ENCODE measurements at regions not wholly inside any gene's neighbourhood (a gene's known extent, or its start where the extent isn't known, plus 50 kb on each side); places are given as distances from the start of the nearest gene placed in this dataset.

- H3K27me3 ChIP-seq (replicated peaks; ENCODE audit: insufficient read depth) = no peaks in the 10 kb centered on the region
- H3K27ac ChIP-seq = no peak overlapping the region
- H3K4me1 ChIP-seq (ENCODE audit: control insufficient read depth in 1 of 2, low read depth in 2 of 2) = peaks cover 14 to 21% of the 10 kb centered on the region in 2 donors
- no peaks in the 10 kb centered on the region for H3K9me3 ChIP-seq
- ATAC-seq (ENCODE audit: insufficient number of reproducible peaks, low FRiP score, low read depth) (no peak), DNase-seq (ENCODE audit: low spot score) (no peak)
- H3K4me3 ChIP-seq = no peak overlapping the region
- no peak for TF ChIP-seq CTCF (IDR thresholded peaks at IDR 0.05)
- H3K36me3 ChIP-seq = no peaks in the 10 kb centered on the region
These were observed 104.3 kb downstream of the DACT2 start for GRCh38 chr6:168215121-168215808.

DNA sequence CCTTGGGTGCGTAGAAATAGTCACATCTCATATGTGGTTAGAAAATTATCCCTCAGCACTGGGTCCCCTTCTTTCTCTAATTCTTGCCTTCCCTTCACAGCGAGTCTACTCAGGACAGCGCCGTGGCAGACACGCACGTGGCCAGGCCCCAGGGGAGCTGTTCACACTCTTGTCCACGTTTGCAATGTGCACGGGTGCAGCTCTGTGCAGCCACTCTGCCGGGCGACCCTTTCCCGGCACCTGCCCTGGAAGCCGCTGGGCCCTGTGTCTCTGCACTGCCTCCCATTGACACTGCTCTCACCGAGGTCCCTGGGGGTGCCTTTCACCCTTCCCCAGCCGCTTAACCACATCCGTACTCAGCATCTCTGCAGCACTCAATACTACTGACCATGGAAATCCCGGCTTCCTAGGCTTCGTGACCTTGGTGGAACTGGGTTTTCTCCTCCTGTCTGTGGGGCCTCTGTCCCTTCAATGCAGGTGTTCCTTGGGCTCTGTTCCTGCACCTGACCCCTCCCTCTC, 104.9 kb downstream of the DACT2 start:
- no peak for TF ChIP-seq CTCF (IDR thresholded peaks at IDR 0.05)
- no peaks in the 10 kb centered on the region for H3K36me3 ChIP-seq
- no peak for DNase-seq (ENCODE audit: low spot score)
- no peaks in the 10 kb centered on the region for H3K27me3 ChIP-seq (replicated peaks; ENCODE audit: insufficient read depth)
- no peak overlapping the region for H3K27ac ChIP-seq
- H3K4me3 ChIP-seq = no peak overlapping the region
- no peaks in the 10 kb centered on the region for H3K9me3 ChIP-seq
- ATAC-seq (ENCODE audit: insufficient number of reproducible peaks, low FRiP score, low read depth) = no peak
- peaks cover 12 to 19% of the 10 kb centered on the region in 2 donors for H3K4me1 ChIP-seq (ENCODE audit: control insufficient read depth in 1 of 2, low read depth in 2 of 2)

DNA sequence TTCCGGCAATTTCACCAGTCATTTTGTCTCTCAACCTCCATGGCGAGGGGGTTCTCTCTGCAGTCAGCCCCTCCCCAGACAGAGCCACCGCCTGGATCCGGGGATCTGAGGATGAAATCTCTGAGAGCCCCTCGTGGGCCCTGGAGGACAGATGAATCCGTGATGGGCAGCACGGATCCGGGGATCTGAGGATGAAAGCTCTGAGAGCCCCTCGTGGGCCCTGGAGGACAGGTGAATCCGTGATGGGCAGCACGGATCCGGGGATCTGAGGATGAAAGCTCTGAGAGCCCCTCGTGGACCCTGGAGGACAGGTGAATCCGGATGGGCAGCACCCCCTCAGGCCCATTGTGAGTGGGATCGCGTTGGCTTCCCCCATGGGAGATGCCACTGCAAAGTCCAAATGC, 106.5 kb downstream of the DACT2 start:
- H3K27ac ChIP-seq = no peak overlapping the region
- no peak overlapping the region for H3K4me3 ChIP-seq
- H3K36me3 ChIP-seq = no peaks in the 10 kb centered on the region
- peaks cover under 1 to 3% of the 10 kb centered on the region in 2 donors for H3K4me1 ChIP-seq (ENCODE audit: control insufficient read depth in 1 of 2, low read depth in 2 of 2)
- no peak for ATAC-seq (ENCODE audit: insufficient number of reproducible peaks, low FRiP score, low read depth)
- no peaks in the 10 kb centered on the region for H3K9me3 ChIP-seq
- no peak for TF ChIP-seq CTCF (IDR thresholded peaks at IDR 0.05)
- DNase-seq (ENCODE audit: low spot score) = no peak
- H3K27me3 ChIP-seq (replicated peaks; ENCODE audit: insufficient read depth) = no peaks in the 10 kb centered on the region

- Histone ChIP-seq H3K36me3 (no peaks in the 10 kb centered on the region), H3K4me3 (no peak overlapping the region), H3K27me3 (replicated peaks; ENCODE audit: insufficient read depth) (no peaks in the 10 kb centered on the region), H3K4me1 (ENCODE audit: control insufficient read depth in 1 of 2, low read depth in 2 of 2) (no peaks in the 10 kb centered on the region), H3K9me3 (no peaks in the 10 kb centered on the region), H3K27ac (no peak overlapping the region)
- no peak for TF ChIP-seq CTCF (IDR thresholded peaks at IDR 0.05)
- ATAC-seq (ENCODE audit: insufficient number of reproducible peaks, low FRiP score, low read depth) (no peak), DNase-seq (ENCODE audit: low spot score) (no peak)
These were observed 107.2 kb downstream of the DACT2 start for GRCh38 chr6:168212362-168212761.

- DNase-seq (ENCODE audit: low spot score) (no peak), ATAC-seq (ENCODE audit: insufficient number of reproducible peaks, low FRiP score, low read depth) (no peak)
- H3K36me3 ChIP-seq = no peaks in the 10 kb centered on the region
- no peak overlapping the region for H3K27ac ChIP-seq
- no peaks in the 10 kb centered on the region for H3K9me3 ChIP-seq
- no peaks in the 10 kb centered on the region for H3K27me3 ChIP-seq (replicated peaks; ENCODE audit: insufficient read depth)
- TF ChIP-seq CTCF (IDR thresholded peaks at IDR 0.05) = no peak
- no peaks in the 10 kb centered on the region for H3K4me1 ChIP-seq (ENCODE audit: control insufficient read depth in 1 of 2, low read depth in 2 of 2)
- no peak overlapping the region for H3K4me3 ChIP-seq
These were observed 107.9 kb downstream of the DACT2 start for GRCh38 chr6:168211681-168212080.
